ENCODE measurements at regions not wholly inside any gene's neighbourhood (a gene's known extent, or its start where the extent isn't known, plus 50 kb on each side); places are given as distances from the start of the nearest gene placed in this dataset.
"Not testable (repeated sequence)": the region's sequence is repeated elsewhere in the genome, so short reads cannot be mapped to it uniquely, and the experiment has no call there.

DNA sequence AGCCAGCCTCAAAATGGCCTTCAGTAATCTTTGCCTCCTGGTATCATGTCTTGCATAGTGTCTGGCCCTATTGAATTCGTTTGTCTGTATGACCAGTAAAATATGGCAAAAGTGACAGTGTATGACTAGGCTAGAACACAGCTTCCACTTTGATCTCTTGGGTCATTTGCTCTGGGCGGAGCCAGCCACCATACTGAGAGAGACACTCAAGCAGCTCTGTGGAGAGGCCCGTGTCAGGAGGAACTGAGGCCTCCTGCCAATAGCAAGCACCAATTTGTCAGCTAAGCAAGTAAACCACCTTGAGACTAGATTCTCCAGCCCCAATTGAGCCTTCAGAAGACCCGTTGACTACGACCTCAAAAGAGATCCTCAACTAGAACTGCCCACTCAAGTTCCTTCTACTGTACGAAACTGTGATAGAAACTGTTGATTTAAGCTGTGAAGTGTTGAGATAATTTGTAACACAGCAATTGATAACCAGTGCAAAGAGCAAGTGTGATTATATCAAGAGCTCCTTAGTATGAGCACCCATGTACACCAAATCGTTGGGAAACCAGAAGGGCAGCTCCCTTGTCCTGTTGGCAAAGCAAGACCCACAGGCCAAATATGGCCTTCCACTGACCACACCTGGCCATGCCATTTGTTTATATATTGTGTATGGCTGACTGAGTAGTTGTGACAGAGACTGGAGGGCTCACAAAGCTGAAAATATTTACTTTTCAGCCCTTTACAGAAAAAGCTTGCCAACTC is 52.7 kb upstream of the SERBP1 start:
- no peak for DNase-seq

GRCh38 chr1:67484492-67484891 is 54.3 kb upstream of the SERBP1 start:
- no peak for DNase-seq

- DNase-seq, result no peak
Measured at GRCh38 chr1:67485046-67485811, 55.0 kb upstream of the SERBP1 start.

- DNase-seq, result peak in 1 of 2 donors; percentile 9
Measured at GRCh38 chr1:67489643-67490042, 59.4 kb upstream of the SERBP1 start.

DNA sequence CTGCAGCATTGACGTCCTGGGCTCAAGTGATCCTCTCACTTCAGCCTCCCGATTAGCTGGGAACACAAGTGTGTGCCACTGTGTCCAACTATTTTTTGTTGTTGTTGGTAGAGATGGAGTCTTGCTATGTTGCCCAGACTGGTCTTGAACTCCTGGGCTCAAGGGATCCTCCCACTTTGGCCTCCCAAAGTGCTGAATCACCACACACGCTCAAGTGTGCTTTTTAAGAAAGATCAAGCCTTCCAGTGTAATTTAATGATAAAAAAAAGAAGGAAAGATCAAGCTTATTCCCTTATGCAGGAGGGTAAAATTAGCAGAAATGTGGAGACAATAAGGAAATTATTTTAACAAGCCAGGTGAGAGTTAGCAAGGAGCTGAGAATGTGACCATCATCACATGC is 61.1 kb upstream of the SERBP1 start:
- DNase-seq, result no peak

GRCh38 chr1:67493148-67493547 is 62.9 kb upstream of the SERBP1 start:
- DNase-seq, result no peak

DNA sequence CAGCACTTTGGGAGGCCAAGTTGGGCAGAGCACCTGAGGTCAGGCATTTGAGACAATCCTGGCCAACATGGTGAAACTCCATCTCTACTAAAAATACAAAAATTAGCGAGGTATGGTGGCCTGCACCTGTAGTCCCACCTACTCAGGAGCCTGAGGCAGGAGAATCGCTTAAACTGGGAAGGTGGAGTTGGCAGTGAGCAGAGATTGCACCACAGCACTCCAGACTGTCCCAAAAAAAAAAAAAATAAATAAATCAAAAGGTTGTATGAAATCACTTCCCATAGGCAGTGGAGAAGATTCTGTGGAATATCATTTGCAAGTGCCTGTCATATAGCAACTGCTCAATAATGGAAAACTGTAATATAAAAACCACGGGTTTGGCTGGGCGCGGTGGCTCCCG is 65.1 kb upstream of the SERBP1 start:
- DNase-seq, result no peak

- no peak for DNase-seq
Measured at GRCh38 chr1:67496329-67496728, 66.1 kb upstream of the SERBP1 start.

GRCh38 chr1:67500413-67500959 is 70.3 kb upstream of the SERBP1 start:
- peak; percentile 81 to 86 for DNase-seq

DNA sequence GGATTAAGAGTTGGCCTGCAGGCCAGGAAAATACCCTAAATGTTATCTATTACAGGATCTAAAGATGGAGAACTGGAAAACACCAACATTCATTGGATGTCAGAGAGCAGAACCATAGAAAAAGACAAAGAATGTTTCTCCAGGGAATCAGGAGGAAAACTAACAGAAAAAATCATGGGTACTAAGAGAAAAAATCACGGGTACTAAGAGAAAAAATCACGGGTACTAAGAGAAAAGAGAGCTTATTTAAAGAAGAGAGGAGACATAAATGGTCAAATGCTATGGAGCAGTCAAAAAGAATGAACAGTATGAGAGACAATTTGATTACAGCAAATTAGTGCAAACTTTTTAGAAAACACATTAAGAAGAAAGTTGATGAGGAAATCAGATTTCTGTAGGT is 73.8 kb upstream of the SERBP1 start:
- no peak for DNase-seq

- not testable (repeated sequence) for DNase-seq
Measured at GRCh38 chr1:67513392-67514294, 83.4 kb upstream of the SERBP1 start.

DNA sequence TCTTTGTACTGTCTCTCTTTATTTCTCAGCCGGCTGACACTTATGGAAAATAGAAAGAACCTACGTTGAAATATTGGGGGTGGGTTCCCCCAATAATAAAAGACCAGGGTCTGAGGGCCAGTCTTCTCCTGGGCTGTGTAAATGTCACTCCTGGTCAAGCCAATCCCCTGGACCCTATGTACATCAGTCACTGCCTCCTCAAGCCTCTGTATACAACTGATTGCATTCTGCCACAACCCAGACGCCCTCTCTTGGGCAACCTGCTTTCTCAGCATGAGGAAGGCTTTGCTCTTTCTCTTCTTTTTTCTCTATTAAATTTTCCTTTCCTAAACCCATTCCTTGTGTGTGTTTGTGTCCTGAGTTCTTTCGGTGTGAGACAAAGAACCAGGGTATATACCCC is 84.1 kb upstream of the SERBP1 start:
- DNase-seq, result no peak

- DNase-seq, result no peak
Measured at GRCh38 chr1:67514786-67515185, 84.6 kb upstream of the SERBP1 start.

DNA sequence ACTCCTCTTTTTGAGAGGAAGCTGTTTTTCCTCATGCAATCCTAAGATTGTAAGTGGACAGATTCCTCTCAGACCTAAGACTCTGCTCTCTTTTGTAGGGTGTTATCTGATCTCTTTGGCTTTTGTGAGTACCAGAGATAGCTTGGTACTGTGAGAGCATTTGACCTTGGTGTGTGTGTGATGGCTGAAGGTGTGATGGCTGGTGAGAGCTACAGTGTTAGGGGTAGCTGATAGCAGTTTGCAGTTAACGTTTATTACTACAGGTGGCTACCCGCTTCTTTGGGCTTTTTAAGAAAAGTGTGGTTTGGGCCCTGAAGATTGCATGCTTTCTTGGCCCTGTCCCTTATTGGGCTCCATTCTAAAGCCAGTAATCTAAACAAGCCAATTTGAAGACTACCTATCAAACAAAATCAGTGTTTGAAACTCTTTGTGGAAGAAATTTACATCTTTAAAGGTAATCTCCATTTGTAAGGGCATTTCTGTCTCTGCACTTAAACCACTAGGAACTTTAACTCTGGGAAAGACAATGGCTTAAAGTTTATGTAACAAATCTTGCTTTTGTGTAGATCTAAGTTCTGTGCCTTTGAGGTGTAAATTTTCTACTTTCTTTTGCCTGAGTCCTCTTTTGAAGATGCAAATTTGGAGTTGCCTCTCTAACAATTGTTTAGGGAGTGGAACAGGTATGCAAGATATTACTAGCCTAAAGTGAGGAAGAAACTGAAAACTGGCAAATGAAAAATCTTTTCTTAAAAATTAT is 85.3 kb upstream of the SERBP1 start:
- DNase-seq, result no peak

DNA sequence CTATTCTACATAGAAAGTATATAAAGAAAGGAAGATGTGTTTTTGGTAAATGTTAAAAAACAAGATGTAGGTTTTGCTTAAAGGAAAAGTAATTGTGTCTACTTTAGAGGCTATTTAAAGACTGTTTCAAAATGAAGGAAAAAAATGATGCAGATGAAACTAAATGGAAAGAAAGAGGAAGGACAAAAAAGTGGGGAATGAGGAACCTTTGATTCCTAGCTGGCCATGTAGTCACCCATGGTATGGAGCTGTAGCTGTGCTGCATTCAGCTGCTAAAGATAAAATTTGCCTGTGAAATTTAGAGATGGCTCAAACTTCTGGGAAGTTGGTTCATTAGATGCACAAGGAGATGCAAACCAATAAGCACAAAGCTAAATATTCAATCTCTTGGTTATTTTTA is 86.8 kb upstream of the SERBP1 start:
- DNase-seq, result no peak

- no peak for DNase-seq
Measured at GRCh38 chr1:67522001-67522441, 91.8 kb upstream of the SERBP1 start.

DNA sequence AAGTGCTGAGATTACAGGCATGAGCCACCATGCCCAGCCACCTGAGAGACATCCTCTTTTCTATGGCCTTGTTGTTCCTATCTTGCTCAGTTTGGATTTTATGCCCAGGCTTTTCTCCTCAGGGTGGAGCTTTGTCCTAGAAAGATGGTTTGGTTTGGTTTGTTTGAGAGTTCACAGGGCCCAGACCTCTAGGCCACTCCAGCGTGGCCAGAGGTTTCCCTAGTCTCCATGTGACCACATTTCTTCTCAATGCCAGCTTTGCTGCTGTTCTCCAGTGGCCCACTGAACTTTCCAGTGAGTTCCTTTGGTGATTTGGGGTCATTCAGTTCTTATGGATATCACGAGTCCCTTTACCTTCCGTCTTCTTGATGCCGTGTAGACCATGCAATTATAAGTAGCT is 92.6 kb upstream of the SERBP1 start:
- no peak for DNase-seq

- DNase-seq, result no peak
Measured at GRCh38 chr1:67524143-67525052, 94.2 kb upstream of the SERBP1 start.

DNA sequence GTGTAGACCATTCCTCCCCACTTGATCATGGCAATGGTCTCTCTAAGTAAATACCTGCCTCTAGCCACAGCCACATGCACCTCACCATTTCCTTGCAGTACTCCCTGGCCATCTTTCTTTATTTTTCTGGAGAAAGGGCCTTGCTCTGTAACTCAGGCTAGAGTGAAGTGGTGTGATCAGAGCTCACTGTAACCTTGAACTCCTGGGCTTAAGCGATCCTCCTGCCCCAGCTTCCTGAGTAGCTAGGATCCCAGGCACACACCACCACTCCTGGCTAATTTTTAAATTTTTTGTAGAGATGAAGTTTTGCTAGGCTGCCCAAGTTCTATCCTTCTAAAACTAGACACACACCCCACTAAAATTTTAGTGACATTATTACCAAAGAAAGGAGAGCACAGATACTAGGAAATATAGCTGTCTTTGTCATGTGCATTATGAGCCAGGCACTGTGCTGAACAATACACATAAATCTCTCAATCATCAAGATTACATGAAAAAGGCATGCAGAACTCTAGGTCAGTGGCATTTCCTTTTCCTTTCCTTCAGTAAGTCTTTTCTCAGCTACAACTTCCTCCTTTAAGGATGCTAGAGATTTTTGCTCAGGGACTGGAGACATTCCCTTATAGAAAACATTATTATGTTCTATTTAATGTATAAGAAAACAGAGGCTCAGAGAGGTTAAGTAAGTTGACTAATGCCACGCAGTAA is 95.0 kb upstream of the SERBP1 start:
- no peak for DNase-seq

GRCh38 chr1:67528141-67528540 is 97.9 kb upstream of the SERBP1 start:
- DNase-seq, result no peak
